ENCODE measurements at regions not wholly inside any gene's neighbourhood (a gene's known extent, or its start where the extent isn't known, plus 50 kb on each side); places are given as distances from the start of the nearest gene placed in this dataset.

GRCh38 chr2:126175222-126175621 is 480.7 kb upstream of the GYPC start:
- no peak for DNase-seq
- no peaks in the 10 kb centered on the region for H3K9me3 ChIP-seq (ENCODE audit: control insufficient read depth, low read length)
- H3K4me3 ChIP-seq (ENCODE audit: low read length): no peak overlapping the region
- no peak overlapping the region for H3K27ac ChIP-seq (ENCODE audit: low read length)
- whole genome bisulfite sequencing: 59% methylated on average over 2 of the region's 2 CpGs
- no peaks in the 10 kb centered on the region for H3K4me1 ChIP-seq (ENCODE audit: control insufficient read depth, insufficient read depth, low read length)
- intact Hi-C loops (cut with DNase I): no loop called here
- ATAC-seq: no peak
- H3K27me3 ChIP-seq (ENCODE audit: control insufficient read depth, insufficient read depth): no peaks in the 10 kb centered on the region

- 89% methylated on average over 2 of the region's 2 CpGs for WGBS
- ATAC-seq (no peak), DNase-seq (no peak)
- Histone ChIP-seq H3K4me1 (ENCODE audit: control insufficient read depth, insufficient read depth, low read length) (no peaks in the 10 kb centered on the region), H3K27me3 (ENCODE audit: control insufficient read depth, insufficient read depth) (no peaks in the 10 kb centered on the region), H3K27ac (ENCODE audit: low read length) (no peak overlapping the region), H3K9me3 (ENCODE audit: control insufficient read depth, low read length) (no peaks in the 10 kb centered on the region), H3K4me3 (ENCODE audit: low read length) (no peak overlapping the region)
- intact Hi-C loops (cut with DNase I): no loop called here
These were observed 478.5 kb upstream of the GYPC start for GRCh38 chr2:126177479-126177878.

GRCh38 chr2:126187668-126188067 is 468.3 kb upstream of the GYPC start:
- H3K27ac ChIP-seq (ENCODE audit: low read length): no peak overlapping the region
- WGBS: 63% methylated on average over 4 of the region's 4 CpGs
- DNase-seq (no peak), ATAC-seq (no peak)
- no peaks in the 10 kb centered on the region for H3K9me3 ChIP-seq (ENCODE audit: control insufficient read depth, low read length)
- no peaks in the 10 kb centered on the region for H3K4me1 ChIP-seq (ENCODE audit: control insufficient read depth, insufficient read depth, low read length)
- intact Hi-C loops (cut with DNase I): no loop called here
- no peaks in the 10 kb centered on the region for H3K27me3 ChIP-seq (ENCODE audit: control insufficient read depth, insufficient read depth)
- H3K4me3 ChIP-seq (ENCODE audit: low read length): no peak overlapping the region

DNA sequence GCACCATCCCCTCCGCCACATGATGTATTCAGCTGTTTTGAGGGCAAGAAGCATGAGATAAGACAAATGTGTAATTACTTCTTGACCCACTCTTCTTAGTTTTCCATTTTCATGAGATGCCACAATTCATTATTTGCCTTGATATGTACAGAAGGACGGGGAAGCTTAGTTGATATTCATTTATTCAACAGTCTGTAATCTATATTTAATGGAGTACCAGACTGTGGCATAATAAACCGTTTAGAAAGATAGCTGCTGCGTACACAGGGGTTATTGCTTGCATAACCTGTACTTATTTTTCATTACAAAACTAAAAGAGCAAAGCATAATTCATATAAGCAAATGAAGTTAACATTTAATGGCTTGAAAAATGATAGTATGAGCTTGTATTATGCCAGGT is 466.4 kb upstream of the GYPC start:
- ATAC-seq (no peak), DNase-seq (no peak)
- WGBS: 79% methylated on average over 4 of the region's 4 CpGs
- no peak overlapping the region for H3K27ac ChIP-seq (ENCODE audit: low read length)
- no peaks in the 10 kb centered on the region for H3K27me3 ChIP-seq (ENCODE audit: control insufficient read depth, insufficient read depth)
- H3K4me1 ChIP-seq (ENCODE audit: control insufficient read depth, insufficient read depth, low read length): no peaks in the 10 kb centered on the region
- intact Hi-C loops (cut with DNase I): no loop called here
- no peaks in the 10 kb centered on the region for H3K9me3 ChIP-seq (ENCODE audit: control insufficient read depth, low read length)
- no peak overlapping the region for H3K4me3 ChIP-seq (ENCODE audit: low read length)

GRCh38 chr2:126200538-126200937 is 455.4 kb upstream of the GYPC start:
- H3K4me1 ChIP-seq (ENCODE audit: control insufficient read depth, insufficient read depth, low read length): no peaks in the 10 kb centered on the region
- no peaks in the 10 kb centered on the region for H3K27me3 ChIP-seq (ENCODE audit: control insufficient read depth, insufficient read depth)
- H3K27ac ChIP-seq (ENCODE audit: low read length): no peak overlapping the region
- DNase-seq: no peak
- 37% methylated on average over 3 of the region's 3 CpGs for WGBS
- no peaks in the 10 kb centered on the region for H3K9me3 ChIP-seq (ENCODE audit: control insufficient read depth, low read length)
- no peak for ATAC-seq
- no peak overlapping the region for H3K4me3 ChIP-seq (ENCODE audit: low read length)
- intact Hi-C loops (cut with DNase I): no loop called here

DNA sequence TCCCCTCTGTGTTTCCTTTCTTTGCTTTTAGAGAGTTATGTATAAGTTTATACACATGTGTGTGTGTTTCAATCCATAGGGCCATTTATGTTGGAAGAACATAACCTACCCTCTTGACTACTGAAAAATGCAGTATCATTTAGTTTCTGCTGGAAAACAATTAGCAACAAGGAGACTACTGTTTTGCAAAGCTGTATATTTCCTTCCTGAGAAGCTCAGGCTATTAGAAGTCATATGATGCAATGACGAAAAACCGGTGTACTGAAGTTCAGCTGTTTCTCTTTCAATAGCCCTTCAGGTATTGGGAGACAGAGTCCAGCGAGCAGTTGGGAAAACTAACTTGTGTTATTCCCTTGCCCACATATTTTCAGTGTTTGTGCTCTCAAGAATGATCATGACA is 447.7 kb upstream of the GYPC start:
- intact Hi-C loops (cut with DNase I): no loop called here
- WGBS: 69% methylated on average over 3 of the region's 3 CpGs
- DNase-seq (no peak), ATAC-seq (no peak)
- Histone ChIP-seq H3K9me3 (ENCODE audit: control insufficient read depth, low read length) (no peaks in the 10 kb centered on the region), H3K27ac (ENCODE audit: low read length) (no peak overlapping the region), H3K27me3 (ENCODE audit: control insufficient read depth, insufficient read depth) (no peaks in the 10 kb centered on the region), H3K4me3 (ENCODE audit: low read length) (no peak overlapping the region), H3K4me1 (ENCODE audit: control insufficient read depth, insufficient read depth, low read length) (no peaks in the 10 kb centered on the region)

GRCh38 chr2:126212735-126213134 is 443.2 kb upstream of the GYPC start:
- WGBS: 51% methylated on average over 2 of the region's 2 CpGs
- ATAC-seq: peak; percentile 81 to 90

DNA sequence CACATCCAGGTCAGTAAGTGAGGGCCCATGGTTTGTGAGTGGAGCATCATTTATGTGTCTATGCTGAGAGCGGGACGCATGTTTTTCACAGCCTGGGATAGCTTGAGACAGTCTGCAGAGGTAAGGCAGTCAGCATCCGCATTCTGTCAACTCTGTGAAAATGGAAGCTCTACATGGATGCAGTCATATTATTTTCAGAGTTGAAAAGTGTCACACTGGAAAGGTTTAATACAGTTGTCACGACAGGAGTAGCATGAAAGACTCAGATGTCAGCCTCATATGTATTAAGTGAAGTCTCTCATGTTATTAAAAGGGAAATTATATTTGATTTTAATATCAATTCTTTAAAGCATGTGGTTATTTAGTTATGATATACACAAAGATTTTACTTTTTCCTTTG is 436.9 kb upstream of the GYPC start:
- Histone ChIP-seq H3K4me1 (ENCODE audit: control insufficient read depth, insufficient read depth, low read length) (no peaks in the 10 kb centered on the region), H3K27me3 (ENCODE audit: control insufficient read depth, insufficient read depth) (no peaks in the 10 kb centered on the region), H3K9me3 (ENCODE audit: control insufficient read depth, low read length) (no peaks in the 10 kb centered on the region), H3K4me3 (ENCODE audit: low read length) (no peak overlapping the region), H3K27ac (ENCODE audit: low read length) (no peak overlapping the region)
- ATAC-seq: no peak
- DNase-seq: no peak
- 91% methylated on average over 4 of the region's 4 CpGs for WGBS
- intact Hi-C loops (cut with DNase I): no loop called here

More at GRCh38 chr2:126212735-126213134, 443.2 kb upstream of the GYPC start:
- intact Hi-C loops (cut with DNase I): no loop called here
- H3K27me3 ChIP-seq (ENCODE audit: control insufficient read depth, insufficient read depth): no peaks in the 10 kb centered on the region
- no peak for DNase-seq
- H3K4me3 ChIP-seq (ENCODE audit: low read length): no peak overlapping the region
- no peaks in the 10 kb centered on the region for H3K9me3 ChIP-seq (ENCODE audit: control insufficient read depth, low read length)
- no peaks in the 10 kb centered on the region for H3K4me1 ChIP-seq (ENCODE audit: control insufficient read depth, insufficient read depth, low read length)
- peak overlapping the region; percentile 23 for H3K27ac ChIP-seq (ENCODE audit: low read length)

GRCh38 chr2:126220331-126220730 is 435.6 kb upstream of the GYPC start:
- no peak overlapping the region for H3K4me3 ChIP-seq (ENCODE audit: low read length)
- ATAC-seq: no peak
- no peak overlapping the region for H3K27ac ChIP-seq (ENCODE audit: low read length)
- no peaks in the 10 kb centered on the region for H3K4me1 ChIP-seq (ENCODE audit: control insufficient read depth, insufficient read depth, low read length)
- H3K27me3 ChIP-seq (ENCODE audit: control insufficient read depth, insufficient read depth): no peaks in the 10 kb centered on the region
- DNase-seq: no peak
- H3K9me3 ChIP-seq (ENCODE audit: control insufficient read depth, low read length): no peaks in the 10 kb centered on the region
- intact Hi-C loops (cut with DNase I): no loop called here
- WGBS: 69% methylated on average over 6 of the region's 6 CpGs

- ATAC-seq (peak in 1 of 2 donors; percentile 45), DNase-seq (no peak)
- intact Hi-C loops (cut with DNase I): no loop called here
- 23% methylated on average over 1 of the region's 1 CpG for WGBS
- Histone ChIP-seq H3K9me3 (ENCODE audit: control insufficient read depth, low read length) (no peaks in the 10 kb centered on the region), H3K27me3 (ENCODE audit: control insufficient read depth, insufficient read depth) (no peaks in the 10 kb centered on the region), H3K4me1 (ENCODE audit: control insufficient read depth, insufficient read depth, low read length) (no peaks in the 10 kb centered on the region), H3K27ac (ENCODE audit: low read length) (no peak overlapping the region), H3K4me3 (ENCODE audit: low read length) (no peak overlapping the region)
These were observed 434.5 kb upstream of the GYPC start for GRCh38 chr2:126221506-126221905.

DNA sequence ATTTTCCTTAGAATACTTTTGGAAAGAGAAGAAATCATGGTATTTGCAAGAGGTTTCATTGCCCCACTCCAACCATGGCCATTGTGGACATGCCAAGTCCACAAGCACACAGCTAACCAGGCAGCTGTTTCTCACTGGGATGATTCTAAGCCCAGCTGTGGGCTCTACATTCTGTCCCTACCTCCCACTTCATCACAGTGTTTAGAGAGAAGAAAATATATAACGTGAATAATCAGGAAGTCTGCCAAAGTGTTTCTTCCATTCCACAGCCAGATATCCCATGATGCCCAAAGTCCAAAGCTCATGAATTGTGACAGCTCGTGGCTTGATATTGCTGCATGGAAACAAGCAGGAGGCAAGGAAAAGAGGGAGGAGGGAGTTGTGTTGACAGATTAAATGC is 433.7 kb upstream of the GYPC start:
- no peaks in the 10 kb centered on the region for H3K4me1 ChIP-seq (ENCODE audit: control insufficient read depth, insufficient read depth, low read length)
- WGBS: 20% methylated on average over 2 of the region's 2 CpGs
- no peak for ATAC-seq
- intact Hi-C loops (cut with DNase I): no loop called here
- no peaks in the 10 kb centered on the region for H3K9me3 ChIP-seq (ENCODE audit: control insufficient read depth, low read length)
- no peak overlapping the region for H3K4me3 ChIP-seq (ENCODE audit: low read length)
- H3K27me3 ChIP-seq (ENCODE audit: control insufficient read depth, insufficient read depth): no peaks in the 10 kb centered on the region
- no peak for DNase-seq
- no peak overlapping the region for H3K27ac ChIP-seq (ENCODE audit: low read length)

DNA sequence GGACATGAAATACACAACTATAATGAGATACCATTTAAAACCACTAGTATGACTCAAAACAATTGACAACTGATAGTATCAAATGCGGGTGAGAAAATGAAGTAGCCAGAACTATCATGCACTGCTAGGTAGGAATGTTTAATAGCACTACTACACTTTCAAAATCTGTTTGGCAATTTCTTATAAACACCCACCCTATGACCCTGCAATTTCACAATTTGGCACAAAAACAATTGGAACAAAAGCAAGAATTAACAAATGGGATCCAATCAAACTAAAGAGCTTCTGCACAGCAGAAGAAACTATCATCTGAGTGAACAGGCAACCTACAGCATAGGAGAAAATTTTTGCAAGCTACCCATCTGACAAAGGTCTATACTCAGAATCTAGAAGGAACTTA is 431.2 kb upstream of the GYPC start:
- Histone ChIP-seq H3K27me3 (ENCODE audit: control insufficient read depth, insufficient read depth) (no peaks in the 10 kb centered on the region), H3K4me1 (ENCODE audit: control insufficient read depth, insufficient read depth, low read length) (no peaks in the 10 kb centered on the region), H3K4me3 (ENCODE audit: low read length) (no peak overlapping the region), H3K9me3 (ENCODE audit: control insufficient read depth, low read length) (no peaks in the 10 kb centered on the region), H3K27ac (ENCODE audit: low read length) (no peak overlapping the region)
- DNase-seq: no peak
- WGBS: 87% methylated on average over 1 of the region's 1 CpG
- intact Hi-C loops (cut with DNase I): no loop called here
- no peak for ATAC-seq
